Upper lobe of right lung (tissue), 1 donor: ENCODE measurements at regions not wholly inside any gene's neighbourhood (a gene's known extent, or its start where the extent isn't known, plus 50 kb on each side); places are given as distances from the start of the nearest gene placed in this dataset.

Experiments
- ATAC-seq: fragments of 200-7000 bp; cut with Tn5 transposase; one replicate; pipeline ENCODE4 v1.9.1; 2020; ENCODE audit warnings: mild to moderate bottlenecking, moderate library complexity
- DNase-seq: peaks from one replicate; pipeline ENCODE4 v3.0.0-alpha.2; 2020
- H3K27ac ChIP-seq: fragments of 200-600 bp; one replicate; pipeline ENCODE4 v1.8.0; 2022
- H3K27me3 ChIP-seq: fragments of 200-600 bp; one replicate; pipeline ENCODE4 v1.8.0; 2022; ENCODE audit warnings: mild to moderate bottlenecking
- H3K36me3 ChIP-seq: fragments of 200-600 bp; one replicate; pipeline ENCODE4 v1.8.0; 2022
- H3K4me1 ChIP-seq: fragments of 200-600 bp; one replicate; pipeline ENCODE4 v1.8.0; 2022
- H3K4me3 ChIP-seq: fragments of 200-600 bp; one replicate; pipeline ENCODE4 v1.8.0; 2022; ENCODE audit warnings: mild to moderate bottlenecking
- H3K9me3 ChIP-seq: fragments of 200-600 bp; one replicate; pipeline ENCODE4 v1.8.0; 2022
- CTCF ChIP-seq: fragments of 200-600 bp; IDR thresholded peaks from one replicate; pipeline ENCODE4 v1.8.0; 2022; ENCODE audit warnings: antibody characterized with exemption
- intact Hi-C: fragments of 100-400 bp; cut with DNase I; formaldehyde crosslinking; loops from one replicate; pipeline ENCODE4 v1.11.0; 2022
- donor health status: DM: no; HTN: yes; CAD: no; lungs with severe emphysema.

GRCh38 chr1:55708781-55709180, 493.6 kb upstream of the USP24 start:
- H3K4me1 ChIP-seq, result no peaks in the 10 kb centered on the region
- no peaks in the 10 kb centered on the region for H3K27me3 ChIP-seq
- no peak for DNase-seq
- no peaks in the 10 kb centered on the region for H3K9me3 ChIP-seq
- TF ChIP-seq CTCF, result no peak
- no peak overlapping the region for H3K27ac ChIP-seq
- no peak for ATAC-seq
- intact Hi-C loops, result no loop called here
- no peak overlapping the region for H3K4me3 ChIP-seq
- H3K36me3 ChIP-seq, result no peaks in the 10 kb centered on the region

DNA sequence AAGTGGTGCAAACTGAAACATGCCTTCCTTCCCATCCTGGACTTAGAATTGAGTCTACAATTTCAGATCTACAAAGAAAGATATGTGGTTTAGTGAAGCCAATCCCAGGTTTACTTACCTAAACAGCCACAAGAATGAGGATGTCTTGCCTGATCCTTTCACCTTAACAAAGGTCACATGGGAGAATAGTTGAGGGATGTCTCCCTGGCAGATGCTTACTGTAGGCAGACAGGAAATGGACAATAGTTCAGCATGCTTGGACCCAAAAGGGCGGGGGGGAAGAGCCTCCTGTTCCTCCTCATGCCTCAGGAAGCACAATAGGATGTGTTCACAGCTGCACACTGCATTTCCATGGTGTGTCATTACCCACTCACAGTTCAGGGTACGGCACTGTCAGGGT, 492.7 kb upstream of the USP24 start:
- Histone ChIP-seq H3K36me3 (no peaks in the 10 kb centered on the region), H3K4me3 (no peak overlapping the region), H3K9me3 (no peaks in the 10 kb centered on the region), H3K27me3 (no peaks in the 10 kb centered on the region), H3K27ac (no peak overlapping the region), H3K4me1 (no peaks in the 10 kb centered on the region)
- ATAC-seq (no peak), DNase-seq (no peak)
- TF ChIP-seq CTCF, result no peak
- intact Hi-C loops, result no loop called here

- TF ChIP-seq CTCF, result no peak
- ATAC-seq, result no peak
- DNase-seq, result no peak
- Histone ChIP-seq H3K4me1 (no peaks in the 10 kb centered on the region), H3K4me3 (no peak overlapping the region), H3K27me3 (no peaks in the 10 kb centered on the region), H3K9me3 (no peaks in the 10 kb centered on the region), H3K36me3 (no peaks in the 10 kb centered on the region), H3K27ac (no peak overlapping the region)
- intact Hi-C loops, result no loop called here
These were observed 492.0 kb upstream of the USP24 start for GRCh38 chr1:55707196-55707595.

- Histone ChIP-seq H3K4me1 (no peaks in the 10 kb centered on the region), H3K36me3 (no peaks in the 10 kb centered on the region), H3K9me3 (no peaks in the 10 kb centered on the region), H3K27ac (no peak overlapping the region), H3K4me3 (no peak overlapping the region), H3K27me3 (no peaks in the 10 kb centered on the region)
- ATAC-seq (no peak), DNase-seq (no peak)
- no peak for TF ChIP-seq CTCF
- intact Hi-C loops, result no loop called here
These were observed 491.2 kb upstream of the USP24 start for GRCh38 chr1:55706397-55706796.

- ATAC-seq (no peak), DNase-seq (no peak)
- Histone ChIP-seq H3K27me3 (no peaks in the 10 kb centered on the region), H3K9me3 (no peaks in the 10 kb centered on the region), H3K36me3 (no peaks in the 10 kb centered on the region), H3K4me1 (no peaks in the 10 kb centered on the region), H3K27ac (peak overlapping the region; percentile 2), H3K4me3 (no peak overlapping the region)
- intact Hi-C loops, result no loop called here
- no peak for TF ChIP-seq CTCF
These were observed 488.7 kb upstream of the USP24 start for GRCh38 chr1:55703726-55704363.

GRCh38 chr1:55702064-55702463, 486.9 kb upstream of the USP24 start:
- H3K9me3 ChIP-seq, result no peaks in the 10 kb centered on the region
- no peak overlapping the region for H3K27ac ChIP-seq
- no peaks in the 10 kb centered on the region for H3K4me1 ChIP-seq
- intact Hi-C loops, result no loop called here
- peak; percentile 80 for ATAC-seq
- no peaks in the 10 kb centered on the region for H3K27me3 ChIP-seq
- no peaks in the 10 kb centered on the region for H3K36me3 ChIP-seq
- H3K4me3 ChIP-seq, result no peak overlapping the region
- no peak for DNase-seq
- peak; percentile 68 for TF ChIP-seq CTCF
